ENCODE measurements at regions not wholly inside any gene's neighbourhood (a gene's known extent, or its start where the extent isn't known, plus 50 kb on each side); places are given as distances from the start of the nearest gene placed in this dataset.
"Not testable (repeated sequence)": the region's sequence is repeated elsewhere in the genome, so short reads cannot be mapped to it uniquely, and the experiment has no call there.

GRCh38 chr5:130964231-130965202 lies 200.5 kb downstream of the HINT1 start:
- ATAC-seq (replicated peaks) = no peak
- Mint-ChIP-seq H3K27me3 (peaks cover 0 to 10% of the 10 kb centered on the region in 2 donors), H3K4me1 (ENCODE audit: low read depth in 2 of 2) (no peaks in the 10 kb centered on the region), H3K9me3 (peaks cover 0 to 8% of the 10 kb centered on the region in 2 donors), H3K4me3 (no peak overlapping the region), H3K36me3 (ENCODE audit: insufficient read depth) (no peaks in the 10 kb centered on the region), H3K27ac (no peak overlapping the region)
- DNase-seq = no peak

- no peaks in the 10 kb centered on the region for H3K4me1 Mint-ChIP-seq (ENCODE audit: low read depth in 2 of 2)
- H3K27me3 Mint-ChIP-seq = peaks cover 0 to 10% of the 10 kb centered on the region in 2 donors
- H3K9me3 Mint-ChIP-seq = peaks cover 0 to 8% of the 10 kb centered on the region in 2 donors
- no peaks in the 10 kb centered on the region for H3K36me3 Mint-ChIP-seq (ENCODE audit: insufficient read depth)
- H3K4me3 Mint-ChIP-seq = no peak overlapping the region
- DNase-seq = no peak
- no peak for ATAC-seq (replicated peaks)
- no peak overlapping the region for H3K27ac Mint-ChIP-seq
These were observed 201.3 kb downstream of the HINT1 start for GRCh38 chr5:130963798-130964197.

GRCh38 chr5:130957151-130957550 lies 207.9 kb downstream of the HINT1 start:
- H3K4me3 Mint-ChIP-seq = no peak overlapping the region
- H3K36me3 Mint-ChIP-seq (ENCODE audit: insufficient read depth) = no peaks in the 10 kb centered on the region
- no peaks in the 10 kb centered on the region for H3K27me3 Mint-ChIP-seq
- DNase-seq (no peak), ATAC-seq (replicated peaks) (no peak)
- no peak overlapping the region for H3K27ac Mint-ChIP-seq
- peaks cover 0 to 1% of the 10 kb centered on the region in 2 donors for H3K9me3 Mint-ChIP-seq
- H3K4me1 Mint-ChIP-seq (ENCODE audit: low read depth in 2 of 2) = no peaks in the 10 kb centered on the region

- Mint-ChIP-seq H3K9me3 (no peaks in the 10 kb centered on the region), H3K4me3 (no peak overlapping the region), H3K36me3 (ENCODE audit: insufficient read depth) (no peaks in the 10 kb centered on the region), H3K27ac (no peak overlapping the region), H3K4me1 (ENCODE audit: low read depth in 2 of 2) (no peaks in the 10 kb centered on the region), H3K27me3 (peaks cover 7 to 8% of the 10 kb centered on the region in 2 donors)
- no peak for ATAC-seq (replicated peaks)
- DNase-seq = no peak
These were observed 210.0 kb downstream of the HINT1 start for GRCh38 chr5:130955041-130955440.

- no peak overlapping the region for H3K27ac Mint-ChIP-seq
These were observed 210.7 kb downstream of the HINT1 start for GRCh38 chr5:130954336-130954735.

GRCh38 chr5:130939059-130939458 lies 226.0 kb downstream of the HINT1 start:
- ATAC-seq (replicated peaks) = no peak
- Mint-ChIP-seq H3K27ac (no peak overlapping the region), H3K36me3 (ENCODE audit: insufficient read depth) (no peaks in the 10 kb centered on the region), H3K4me1 (ENCODE audit: low read depth in 2 of 2) (no peaks in the 10 kb centered on the region), H3K27me3 (no peaks in the 10 kb centered on the region), H3K4me3 (no peak overlapping the region), H3K9me3 (no peaks in the 10 kb centered on the region)
- no peak for DNase-seq

More at GRCh38 chr5:130954336-130954735, 210.7 kb downstream of the HINT1 start:
- no peaks in the 10 kb centered on the region for H3K9me3 Mint-ChIP-seq
- no peak overlapping the region for H3K4me3 Mint-ChIP-seq
- no peak for DNase-seq
- peaks cover 10 to 14% of the 10 kb centered on the region in 2 donors for H3K27me3 Mint-ChIP-seq
- no peak for ATAC-seq (replicated peaks)
- no peaks in the 10 kb centered on the region for H3K4me1 Mint-ChIP-seq (ENCODE audit: low read depth in 2 of 2)
- no peaks in the 10 kb centered on the region for H3K36me3 Mint-ChIP-seq (ENCODE audit: insufficient read depth)

- H3K27me3 Mint-ChIP-seq = no peaks in the 10 kb centered on the region
- no peaks in the 10 kb centered on the region for H3K9me3 Mint-ChIP-seq
- ATAC-seq (replicated peaks) = no peak
- no peak overlapping the region for H3K4me3 Mint-ChIP-seq
- no peaks in the 10 kb centered on the region for H3K4me1 Mint-ChIP-seq (ENCODE audit: low read depth in 2 of 2)
- peak overlapping the region in 1 of 2 donors; percentile 4 for H3K27ac Mint-ChIP-seq
- no peak for DNase-seq
- no peaks in the 10 kb centered on the region for H3K36me3 Mint-ChIP-seq (ENCODE audit: insufficient read depth)
These were observed 228.0 kb downstream of the HINT1 start for GRCh38 chr5:130937046-130937445.

- ATAC-seq (replicated peaks) (no peak), DNase-seq (no peak)
- H3K36me3 Mint-ChIP-seq (ENCODE audit: insufficient read depth) = no peaks in the 10 kb centered on the region
- no peaks in the 10 kb centered on the region for H3K9me3 Mint-ChIP-seq
- H3K27ac Mint-ChIP-seq = no peak overlapping the region
- no peak overlapping the region for H3K4me3 Mint-ChIP-seq
- peaks cover 21 to 32% of the 10 kb centered on the region in 2 donors for H3K27me3 Mint-ChIP-seq
- H3K4me1 Mint-ChIP-seq (ENCODE audit: low read depth in 2 of 2) = no peaks in the 10 kb centered on the region
These were observed 241.4 kb downstream of the HINT1 start for GRCh38 chr5:130923543-130924124.

GRCh38 chr5:130912088-130912487 lies 253.0 kb downstream of the HINT1 start:
- Mint-ChIP-seq H3K4me3 (no peak overlapping the region), H3K36me3 (ENCODE audit: insufficient read depth) (no peaks in the 10 kb centered on the region), H3K9me3 (no peaks in the 10 kb centered on the region), H3K27me3 (peaks cover 16 to 32% of the 10 kb centered on the region in 2 donors), H3K4me1 (ENCODE audit: low read depth in 2 of 2) (no peaks in the 10 kb centered on the region), H3K27ac (no peak overlapping the region)
- ATAC-seq (replicated peaks) = no peak
- no peak for DNase-seq

- Mint-ChIP-seq H3K27me3 (peaks cover 13 to 27% of the 10 kb centered on the region in 2 donors), H3K36me3 (ENCODE audit: insufficient read depth) (no peaks in the 10 kb centered on the region), H3K9me3 (no peaks in the 10 kb centered on the region), H3K4me3 (no peak overlapping the region), H3K27ac (no peak overlapping the region), H3K4me1 (ENCODE audit: low read depth in 2 of 2) (no peaks in the 10 kb centered on the region)
- ATAC-seq (replicated peaks) (no peak), DNase-seq (no peak)
These were observed 256.9 kb downstream of the HINT1 start for GRCh38 chr5:130908186-130908585.

GRCh38 chr5:130897537-130898195 lies 267.4 kb downstream of the HINT1 start:
- peaks cover 56 to 61% of the 10 kb centered on the region in 2 donors for H3K27me3 Mint-ChIP-seq
- not testable (repeated sequence) for H3K4me1 Mint-ChIP-seq (ENCODE audit: low read depth in 2 of 2); ATAC-seq (replicated peaks); H3K4me3 Mint-ChIP-seq; H3K27ac Mint-ChIP-seq; H3K9me3 Mint-ChIP-seq; DNase-seq; H3K36me3 Mint-ChIP-seq (ENCODE audit: insufficient read depth)

GRCh38 chr5:130897181-130897536 lies 267.9 kb downstream of the HINT1 start:
- ATAC-seq (replicated peaks); DNase-seq; H3K4me1 Mint-ChIP-seq (ENCODE audit: low read depth in 2 of 2); H3K27ac Mint-ChIP-seq; H3K4me3 Mint-ChIP-seq; H3K9me3 Mint-ChIP-seq; H3K36me3 Mint-ChIP-seq (ENCODE audit: insufficient read depth): not testable (repeated sequence)
- H3K27me3 Mint-ChIP-seq = peaks cover 61 to 66% of the 10 kb centered on the region in 2 donors

GRCh38 chr5:130896636-130897035 lies 268.4 kb downstream of the HINT1 start:
- no peak for DNase-seq
- Mint-ChIP-seq H3K27me3 (peaks cover 64 to 70% of the 10 kb centered on the region in 2 donors), H3K4me1 (ENCODE audit: low read depth in 2 of 2) (no peaks in the 10 kb centered on the region), H3K4me3 (no peak overlapping the region), H3K27ac (no peak overlapping the region), H3K36me3 (ENCODE audit: insufficient read depth) (no peaks in the 10 kb centered on the region), H3K9me3 (peaks cover 0 to 2% of the 10 kb centered on the region in 2 donors)
- ATAC-seq (replicated peaks) = no peak
